PFSK-1 (cell line): ENCODE measurements at regions not wholly inside any gene's neighbourhood (a gene's known extent, or its start where the extent isn't known, plus 50 kb on each side); places are given as distances from the start of the nearest gene placed in this dataset.

ENCODE experiments used
- FOXP2 ChIP-seq: optimal IDR thresholded peaks from 2 replicates; pipeline ENCODE3; 2011; ENCODE audit warnings: borderline replicate concordance, control low read depth, inconsistent platforms; ENCODE audit not compliant: insufficient read depth; ENCODE audit errors: extremely low read length, extremely low read depth
- POLR2AphosphoS5 ChIP-seq: IDR thresholded peaks from 2 replicates; pipeline ENCODE4 v1.6.1; 2012; ENCODE audit warnings: low read depth, mild to moderate bottlenecking, control low read depth, low read length, moderate library complexity
- TAF1 ChIP-seq: IDR thresholded peaks from 2 replicates; pipeline ENCODE4 v1.6.1; 2012; ENCODE audit warnings: low read length, control low read depth, borderline replicate concordance; ENCODE audit not compliant: insufficient read depth
- TF ChIP-seq, protein P1 (sequence below), 2 experiments: IDR thresholded peaks; 2 replicates each; pipeline versions ENCODE4 v1.6.1 to v1.8.0; 2011 to 2012; ENCODE audit warnings: low read depth in 2 of 2, low read length in 2 of 2, control low read depth in 1 of 2, inconsistent platforms in 1 of 2, mild to moderate bottlenecking in 1 of 2, moderate library complexity in 1 of 2; ENCODE audit not compliant: insufficient read depth in 1 of 2

DNA sequence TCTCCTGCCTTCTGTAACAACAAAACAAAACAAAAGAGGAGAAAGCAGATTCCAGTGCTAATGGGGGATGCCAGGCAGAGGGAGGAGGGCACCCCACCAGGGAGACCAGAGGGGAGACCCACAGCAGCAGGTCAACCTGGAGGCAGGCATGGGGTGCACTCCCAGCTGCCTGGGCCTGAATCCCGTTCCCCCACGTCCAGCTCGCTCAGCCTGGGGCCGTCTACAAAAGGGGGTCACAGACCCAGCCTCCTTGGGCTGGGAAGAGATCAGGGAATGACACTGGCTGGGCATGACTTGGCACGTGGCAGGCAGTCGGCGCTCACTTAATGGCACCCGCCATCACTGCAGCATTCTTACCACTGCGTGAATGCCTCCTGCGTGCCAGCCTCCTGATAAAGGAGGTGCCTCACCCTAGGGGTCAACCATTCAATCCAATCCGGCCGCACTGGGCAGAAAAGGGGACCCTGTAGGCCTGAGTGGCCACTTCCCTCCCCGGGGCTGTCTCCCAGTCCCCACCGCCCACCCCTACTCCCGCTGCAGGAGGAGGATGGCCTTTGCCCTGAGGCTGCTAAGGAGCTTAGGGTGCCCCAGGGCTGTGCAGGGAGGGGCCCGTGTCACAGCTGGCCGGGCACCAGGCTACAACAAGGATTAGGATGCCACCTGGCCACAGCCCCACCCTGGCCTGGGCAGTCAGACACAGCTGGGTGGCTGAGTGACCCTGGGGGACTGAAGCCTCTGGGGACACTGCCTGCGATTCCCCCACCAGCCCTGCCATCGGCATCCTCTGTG, 87.5 kb downstream of the NCOR2 start:
- TF ChIP-seq POLR2AphosphoS5 (no peak), TAF1 (no peak), FOXP2 (no peak)
- TF ChIP-seq, protein P1, sequence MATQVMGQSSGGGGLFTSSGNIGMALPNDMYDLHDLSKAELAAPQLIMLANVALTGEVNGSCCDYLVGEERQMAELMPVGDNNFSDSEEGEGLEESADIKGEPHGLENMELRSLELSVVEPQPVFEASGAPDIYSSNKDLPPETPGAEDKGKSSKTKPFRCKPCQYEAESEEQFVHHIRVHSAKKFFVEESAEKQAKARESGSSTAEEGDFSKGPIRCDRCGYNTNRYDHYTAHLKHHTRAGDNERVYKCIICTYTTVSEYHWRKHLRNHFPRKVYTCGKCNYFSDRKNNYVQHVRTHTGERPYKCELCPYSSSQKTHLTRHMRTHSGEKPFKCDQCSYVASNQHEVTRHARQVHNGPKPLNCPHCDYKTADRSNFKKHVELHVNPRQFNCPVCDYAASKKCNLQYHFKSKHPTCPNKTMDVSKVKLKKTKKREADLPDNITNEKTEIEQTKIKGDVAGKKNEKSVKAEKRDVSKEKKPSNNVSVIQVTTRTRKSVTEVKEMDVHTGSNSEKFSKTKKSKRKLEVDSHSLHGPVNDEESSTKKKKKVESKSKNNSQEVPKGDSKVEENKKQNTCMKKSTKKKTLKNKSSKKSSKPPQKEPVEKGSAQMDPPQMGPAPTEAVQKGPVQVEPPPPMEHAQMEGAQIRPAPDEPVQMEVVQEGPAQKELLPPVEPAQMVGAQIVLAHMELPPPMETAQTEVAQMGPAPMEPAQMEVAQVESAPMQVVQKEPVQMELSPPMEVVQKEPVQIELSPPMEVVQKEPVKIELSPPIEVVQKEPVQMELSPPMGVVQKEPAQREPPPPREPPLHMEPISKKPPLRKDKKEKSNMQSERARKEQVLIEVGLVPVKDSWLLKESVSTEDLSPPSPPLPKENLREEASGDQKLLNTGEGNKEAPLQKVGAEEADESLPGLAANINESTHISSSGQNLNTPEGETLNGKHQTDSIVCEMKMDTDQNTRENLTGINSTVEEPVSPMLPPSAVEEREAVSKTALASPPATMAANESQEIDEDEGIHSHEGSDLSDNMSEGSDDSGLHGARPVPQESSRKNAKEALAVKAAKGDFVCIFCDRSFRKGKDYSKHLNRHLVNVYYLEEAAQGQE (IDR thresholded peaks at IDR 0.05; ENCODE audit: insufficient read depth in 1 of 2, low read depth in 2 of 2, low read length in 2 of 2) = no peak
